LNCAP (cell line): ENCODE measurements at regions not wholly inside any gene's neighbourhood (a gene's known extent, or its start where the extent isn't known, plus 50 kb on each side); places are given as distances from the start of the nearest gene placed in this dataset.

ENCODE experiments used
- TF ChIP-seq, protein P1 (sequence below): fragments of 450-650 bp; IDR thresholded peaks from 2 replicates; pipeline ENCODE4 v1.5.1; 2017; ENCODE audit warnings: mild to moderate bottlenecking

- TF ChIP-seq, protein P1, sequence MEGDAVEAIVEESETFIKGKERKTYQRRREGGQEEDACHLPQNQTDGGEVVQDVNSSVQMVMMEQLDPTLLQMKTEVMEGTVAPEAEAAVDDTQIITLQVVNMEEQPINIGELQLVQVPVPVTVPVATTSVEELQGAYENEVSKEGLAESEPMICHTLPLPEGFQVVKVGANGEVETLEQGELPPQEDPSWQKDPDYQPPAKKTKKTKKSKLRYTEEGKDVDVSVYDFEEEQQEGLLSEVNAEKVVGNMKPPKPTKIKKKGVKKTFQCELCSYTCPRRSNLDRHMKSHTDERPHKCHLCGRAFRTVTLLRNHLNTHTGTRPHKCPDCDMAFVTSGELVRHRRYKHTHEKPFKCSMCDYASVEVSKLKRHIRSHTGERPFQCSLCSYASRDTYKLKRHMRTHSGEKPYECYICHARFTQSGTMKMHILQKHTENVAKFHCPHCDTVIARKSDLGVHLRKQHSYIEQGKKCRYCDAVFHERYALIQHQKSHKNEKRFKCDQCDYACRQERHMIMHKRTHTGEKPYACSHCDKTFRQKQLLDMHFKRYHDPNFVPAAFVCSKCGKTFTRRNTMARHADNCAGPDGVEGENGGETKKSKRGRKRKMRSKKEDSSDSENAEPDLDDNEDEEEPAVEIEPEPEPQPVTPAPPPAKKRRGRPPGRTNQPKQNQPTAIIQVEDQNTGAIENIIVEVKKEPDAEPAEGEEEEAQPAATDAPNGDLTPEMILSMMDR, result no peak
Measured at GRCh38 chr5:105230516-105231157, 1668.0 kb upstream of the NUDT12 start.

GRCh38 chr5:105218018-105218417 lies 1655.4 kb upstream of the NUDT12 start:
- TF ChIP-seq, protein P1, result no peak

- TF ChIP-seq, protein P1, result no peak
Measured at GRCh38 chr5:105213078-105213477, 1650.5 kb upstream of the NUDT12 start.

DNA sequence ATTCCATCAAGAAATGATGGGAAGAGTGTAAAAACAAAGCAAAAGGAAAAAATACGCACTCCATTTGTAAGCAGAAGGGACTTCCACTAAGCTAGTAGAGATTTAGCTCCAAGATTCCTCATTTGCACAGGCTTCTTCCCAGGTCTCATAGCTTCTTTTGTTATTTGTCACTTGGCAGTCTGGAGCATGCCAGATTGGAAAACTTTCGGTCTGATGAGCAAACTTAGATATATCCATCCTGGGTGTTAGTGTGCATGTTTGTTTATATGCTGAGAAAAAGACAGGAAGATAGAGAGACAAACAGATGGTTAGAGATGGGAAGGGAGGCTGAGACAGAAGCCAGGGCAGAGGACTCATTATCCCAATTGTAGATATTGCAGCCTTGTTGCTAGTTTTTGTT lies 1644.5 kb upstream of the NUDT12 start:
- TF ChIP-seq, protein P1, result no peak

- TF ChIP-seq, protein P1, result no peak
Measured at GRCh38 chr5:105197531-105197930, 1634.9 kb upstream of the NUDT12 start.

DNA sequence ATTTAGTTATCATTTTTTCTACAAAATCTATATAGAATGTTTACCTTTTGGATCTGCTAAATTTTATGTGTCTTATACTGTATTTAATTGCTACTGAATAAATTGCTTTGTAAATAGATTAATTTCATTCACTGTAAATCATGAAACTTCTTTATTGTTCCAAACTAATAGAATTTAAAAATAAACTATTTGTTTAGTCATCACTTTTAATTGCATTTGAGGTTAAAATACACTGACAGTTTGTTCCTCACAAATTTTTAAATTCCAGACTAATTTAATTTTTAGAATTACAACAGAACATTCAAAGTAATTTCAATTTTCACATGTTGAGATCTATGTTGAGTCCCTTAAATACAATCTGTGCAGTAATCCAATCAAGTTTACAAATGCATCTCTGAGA lies 1633.2 kb upstream of the NUDT12 start:
- TF ChIP-seq, protein P1, result no peak

- TF ChIP-seq, protein P1, result no peak
Measured at GRCh38 chr5:105172918-105173317, 1610.3 kb upstream of the NUDT12 start.

GRCh38 chr5:105168806-105169205 lies 1606.2 kb upstream of the NUDT12 start:
- TF ChIP-seq, protein P1, result no peak
